Activated naive CD4-positive, alpha-beta T cell treated with anti-CD3 and anti-CD28 coated beads, Interleukin-2, amount 50 U/mL, for 16 hours (primary cell): ENCODE measurements at regions not wholly inside any gene's neighbourhood (a gene's known extent, or its start where the extent isn't known, plus 50 kb on each side); places are given as distances from the start of the nearest gene placed in this dataset.

Experiments used
- DNase-seq: peaks from one replicate; pipeline ENCODE4 v3.0.0-alpha.2; 2020

GRCh38 chr13:107851670-107852069, 363.7 kb downstream of the LIG4 start:
- DNase-seq = no peak

GRCh38 chr13:107847406-107847805, 367.9 kb downstream of the LIG4 start:
- no peak for DNase-seq

- no peak for DNase-seq
Measured at GRCh38 chr13:107846642-107847041, 368.7 kb downstream of the LIG4 start.

- DNase-seq = no peak
Measured at GRCh38 chr13:107845911-107846310, 369.4 kb downstream of the LIG4 start.

- DNase-seq = no peak
Measured at GRCh38 chr13:107843681-107844080, 371.7 kb downstream of the LIG4 start.

GRCh38 chr13:107843281-107843680, 372.1 kb downstream of the LIG4 start:
- no peak for DNase-seq

GRCh38 chr13:107842562-107843180, 372.7 kb downstream of the LIG4 start:
- DNase-seq = no peak

GRCh38 chr13:107838588-107839161, 376.7 kb downstream of the LIG4 start:
- DNase-seq = no peak

- no peak for DNase-seq
Measured at GRCh38 chr13:107836685-107837084, 378.7 kb downstream of the LIG4 start.

GRCh38 chr13:107835339-107836018, 379.9 kb downstream of the LIG4 start:
- DNase-seq = no peak

GRCh38 chr13:107834717-107835116, 380.6 kb downstream of the LIG4 start:
- no peak for DNase-seq

GRCh38 chr13:107834281-107834680, 381.1 kb downstream of the LIG4 start:
- no peak for DNase-seq

GRCh38 chr13:107832500-107833100, 382.7 kb downstream of the LIG4 start:
- DNase-seq = no peak

- no peak for DNase-seq
Measured at GRCh38 chr13:107830804-107831203, 384.5 kb downstream of the LIG4 start.

- DNase-seq = no peak
Measured at GRCh38 chr13:107827840-107828549, 387.3 kb downstream of the LIG4 start.

- DNase-seq = no peak
Measured at GRCh38 chr13:107824635-107825034, 390.7 kb downstream of the LIG4 start.

GRCh38 chr13:107822006-107822405, 393.3 kb downstream of the LIG4 start:
- DNase-seq = no peak

- DNase-seq = no peak
Measured at GRCh38 chr13:107821492-107821891, 393.8 kb downstream of the LIG4 start.

GRCh38 chr13:107819071-107819470, 396.3 kb downstream of the LIG4 start:
- DNase-seq = no peak

GRCh38 chr13:107817647-107818287, 397.6 kb downstream of the LIG4 start:
- no peak for DNase-seq

- no peak for DNase-seq
Measured at GRCh38 chr13:107812014-107812412, 403.3 kb downstream of the LIG4 start.

- no peak for DNase-seq
Measured at GRCh38 chr13:107811233-107812013, 403.9 kb downstream of the LIG4 start.
